ENCODE measurements at regions not wholly inside any gene's neighbourhood (a gene's known extent, or its start where the extent isn't known, plus 50 kb on each side); places are given as distances from the start of the nearest gene placed in this dataset.

GRCh38 chr22:47472636-47473035 lies 710.2 kb downstream of the TBC1D22A start (continued):
- TF ChIP-seq ZNF318 (CRISPR knock-in tag; IDR thresholded peaks at IDR 0.05): no peak
- no peak for TF ChIP-seq ZNF33B (CRISPR knock-in tag; IDR thresholded peaks at IDR 0.05)
- no peak for TF ChIP-seq IKZF4 (CRISPR knock-in tag; IDR thresholded peaks at IDR 0.05; ENCODE audit: borderline replicate concordance, low read depth, not compliant biosample characterization)
- TF ChIP-seq ZMYM2 (CRISPR knock-in tag; IDR thresholded peaks at IDR 0.05): no peak
- TF ChIP-seq NFIC (IDR thresholded peaks at IDR 0.05; ENCODE audit: low read length): no peak
- TF ChIP-seq ETV5 (CRISPR knock-in tag; IDR thresholded peaks at IDR 0.05; ENCODE audit: borderline replicate concordance): no peak

Data from HepG2 (cell line).